Retinal pigment epithelial cell (primary cell): ENCODE measurements at regions not wholly inside any gene's neighbourhood (a gene's known extent, or its start where the extent isn't known, plus 50 kb on each side); places are given as distances from the start of the nearest gene placed in this dataset.

Source experiments
- DNase-seq: peaks from one replicate; pipeline ENCODE4 v3.0.0-alpha.2; 2010; ENCODE audit warnings: low read depth
- H3K4me3 ChIP-seq: 2 replicates; pipeline ENCODE4 v1.5.1; 2011; ENCODE audit warnings: mild to moderate bottlenecking, low read length, control low read depth, moderate library complexity
- CTCF ChIP-seq: conservative IDR thresholded peaks from 2 replicates; pipeline ENCODE4 v1.5.1; 2011; ENCODE audit warnings: low read depth, low read length, control low read depth, inconsistent platforms

- peak; percentile 33 for TF ChIP-seq CTCF
- H3K4me3 ChIP-seq, result no peak overlapping the region
- no peak for DNase-seq
Measured at GRCh38 chr13:34833562-34834182, 108.4 kb upstream of the NBEA start.

DNA sequence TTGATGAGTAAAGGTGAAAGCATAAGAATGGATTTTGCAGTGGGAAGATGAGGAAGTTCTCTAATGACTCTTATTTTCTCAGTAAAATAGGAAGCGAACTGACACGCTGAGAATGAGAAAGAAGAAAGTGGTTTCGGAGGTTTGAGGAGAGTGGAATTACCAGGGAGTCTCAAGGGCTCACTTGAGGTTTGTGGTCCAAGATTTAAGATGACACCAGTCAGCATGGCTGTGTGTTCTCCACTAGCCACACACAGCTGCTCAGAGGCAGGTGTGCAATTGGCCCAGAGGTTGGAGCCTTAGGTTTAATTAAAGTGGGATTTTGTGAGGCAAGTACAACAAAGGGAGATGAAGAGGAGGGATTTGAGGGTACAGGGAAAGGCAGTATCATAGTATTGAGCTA, 99.6 kb upstream of the NBEA start:
- DNase-seq, result no peak
- no peak overlapping the region for H3K4me3 ChIP-seq
- no peak for TF ChIP-seq CTCF

- no peak for DNase-seq
- H3K4me3 ChIP-seq, result no peak overlapping the region
- no peak for TF ChIP-seq CTCF
Measured at GRCh38 chr13:34847766-34848165, 94.3 kb upstream of the NBEA start.

DNA sequence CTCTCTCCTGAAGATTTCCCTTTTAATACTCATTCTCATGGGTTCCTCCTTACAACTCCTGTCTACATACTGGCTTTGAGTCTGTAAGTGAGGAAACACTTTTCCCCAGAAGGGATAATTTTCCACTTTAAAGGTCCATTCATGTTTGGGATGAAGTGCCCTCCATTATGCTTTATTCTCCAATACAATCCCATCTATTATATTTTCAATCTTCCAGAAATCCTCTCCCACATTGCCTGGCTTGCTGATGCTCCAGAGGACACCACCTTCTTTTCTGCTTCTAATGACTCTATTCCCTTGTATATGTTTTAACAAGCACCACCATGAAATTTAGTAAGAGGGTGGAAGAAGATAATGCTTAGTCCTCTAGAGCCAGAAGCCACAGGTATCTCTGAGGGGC, 92.7 kb upstream of the NBEA start:
- DNase-seq, result no peak
- no peak for TF ChIP-seq CTCF
- H3K4me3 ChIP-seq, result no peak overlapping the region

- H3K4me3 ChIP-seq, result no peak overlapping the region
- DNase-seq, result no peak
- TF ChIP-seq CTCF, result no peak
Measured at GRCh38 chr13:34853161-34853560, 88.9 kb upstream of the NBEA start.

DNA sequence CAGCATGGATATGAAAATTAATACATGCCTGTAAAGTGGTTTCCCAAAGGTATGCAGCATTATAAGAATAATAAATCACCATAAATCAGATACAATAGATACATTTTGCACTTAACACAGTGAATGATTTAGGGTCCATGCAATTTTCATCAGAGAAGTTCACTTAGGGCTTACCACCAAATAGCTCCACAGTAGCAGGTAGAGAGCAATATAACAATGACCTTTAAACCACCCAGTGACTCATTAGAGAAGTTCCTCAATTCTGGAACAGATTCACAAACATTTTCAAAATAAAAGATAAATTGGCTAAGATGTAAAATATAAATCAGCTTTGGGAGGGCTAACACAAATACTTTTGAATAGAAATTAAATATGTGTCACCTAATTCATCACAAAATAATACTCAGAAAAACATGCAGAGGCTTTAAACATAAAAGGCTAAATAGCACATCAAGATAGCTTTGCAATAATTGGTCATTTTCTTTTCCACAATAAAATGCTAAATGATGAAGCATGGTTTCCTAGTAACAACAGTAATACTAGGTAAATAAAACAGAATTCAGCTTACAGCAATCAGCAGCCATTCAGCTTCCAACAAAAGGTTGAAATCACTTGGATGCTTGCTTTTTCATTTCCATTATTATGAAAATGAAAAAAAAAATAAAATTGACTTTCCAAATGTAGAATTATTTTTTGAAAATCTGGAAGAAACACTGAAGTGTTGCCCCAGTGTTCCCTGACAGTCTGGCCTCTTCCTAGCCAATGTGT, 84.3 kb upstream of the NBEA start:
- H3K4me3 ChIP-seq, result no peak overlapping the region
- TF ChIP-seq CTCF, result no peak
- DNase-seq, result no peak

DNA sequence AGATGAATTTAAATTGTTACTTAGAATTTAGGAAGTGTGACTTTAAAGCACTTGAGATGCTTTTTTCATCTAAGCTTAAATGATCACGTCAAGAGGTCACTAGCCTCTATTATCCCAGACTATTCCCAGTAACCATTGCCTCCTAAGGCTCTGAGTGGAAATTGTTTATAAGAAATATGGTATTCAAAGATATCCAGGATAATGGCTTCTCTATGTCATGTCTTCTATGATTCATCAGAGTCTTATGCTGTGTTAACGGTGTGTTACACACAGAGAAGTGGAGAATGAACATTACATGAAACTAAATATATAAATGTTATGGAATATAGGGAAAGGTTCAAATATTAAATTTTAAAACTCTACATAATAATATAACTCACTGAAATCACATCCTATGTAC, 79.8 kb upstream of the NBEA start:
- no peak for TF ChIP-seq CTCF
- no peak overlapping the region for H3K4me3 ChIP-seq
- DNase-seq, result no peak
